Stimulated activated CD4-positive, alpha-beta T cell treated with anti-CD3 and anti-CD28 coated beads, Interleukin-4, amount 100 ng/mL, for 4 hours (primary cell): ENCODE measurements at regions not wholly inside any gene's neighbourhood (a gene's known extent, or its start where the extent isn't known, plus 50 kb on each side); places are given as distances from the start of the nearest gene placed in this dataset.
"Not testable (repeated sequence)": the region's sequence is repeated elsewhere in the genome, so short reads cannot be mapped to it uniquely, and the experiment has no call there.

Experiments used
- DNase-seq, 2 experiments: peaks; one replicate each; pipeline ENCODE4 v3.0.0-alpha.2; 2020

- no peak for DNase-seq
These were observed 288.0 kb upstream of the ERCC4 start for GRCh38 chr16:13631916-13632315.

DNA sequence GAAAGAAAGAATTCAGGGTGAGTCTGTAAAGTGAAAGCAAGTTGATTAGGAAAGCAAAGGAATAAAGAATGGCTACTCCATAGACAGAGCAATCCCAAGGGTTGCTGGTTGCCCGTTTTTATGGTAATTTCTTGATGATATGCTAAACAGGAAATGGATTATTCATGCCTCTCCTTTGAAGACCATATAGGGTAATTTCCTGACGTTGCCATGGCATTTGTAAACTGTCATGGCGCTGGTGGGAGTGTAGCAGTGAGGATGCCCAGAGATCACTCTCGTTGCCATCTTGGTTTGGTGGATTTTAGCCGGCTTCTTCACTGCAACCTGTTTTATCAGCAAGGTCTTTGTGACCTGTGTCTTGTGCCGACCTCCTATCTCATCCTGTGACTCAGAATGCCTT lies 287.4 kb upstream of the ERCC4 start:
- DNase-seq: not testable (repeated sequence)

DNA sequence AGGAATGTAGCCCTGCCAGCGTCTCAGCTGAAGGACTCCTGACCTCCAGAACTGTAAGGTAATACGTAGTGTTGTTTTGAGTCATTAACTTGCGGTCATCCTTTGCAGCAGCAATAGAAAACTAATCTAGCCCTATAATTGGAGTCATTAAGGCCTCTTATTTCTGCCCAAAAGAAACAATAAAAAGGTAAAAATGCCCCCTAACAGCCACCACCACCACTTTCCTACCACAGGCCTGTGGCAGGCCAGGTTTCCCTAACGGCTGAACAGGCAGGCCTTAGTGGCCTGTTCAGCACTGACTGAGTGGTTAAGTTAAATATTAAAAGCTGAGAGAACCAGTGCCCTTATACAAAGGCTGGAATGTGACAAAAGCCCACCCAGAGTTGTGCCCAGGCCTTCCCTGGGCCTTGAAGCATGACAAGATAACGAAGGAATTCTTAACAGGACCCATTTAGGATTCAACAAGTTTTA lies 286.5 kb upstream of the ERCC4 start:
- DNase-seq: no peak

DNA sequence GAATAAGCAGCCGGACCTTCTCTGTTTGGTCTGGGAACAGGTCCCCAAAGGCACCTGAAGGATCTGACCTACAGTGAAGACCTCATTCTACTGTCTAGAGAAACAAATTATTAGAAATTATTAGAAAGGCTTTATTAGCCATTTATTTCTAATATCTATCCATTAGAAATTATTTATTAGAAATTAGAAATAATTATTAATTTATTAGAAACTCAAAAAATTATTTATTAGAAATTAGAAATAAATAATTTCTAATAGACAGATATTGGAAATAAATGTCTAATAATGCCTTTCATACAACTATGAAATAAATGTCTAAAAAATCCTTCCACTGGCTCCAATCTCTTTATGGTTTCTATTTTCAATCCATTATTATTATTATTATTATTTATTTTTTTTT lies 285.7 kb upstream of the ERCC4 start:
- DNase-seq: no peak

GRCh38 chr16:13634959-13635358 lies 285.0 kb upstream of the ERCC4 start:
- DNase-seq: no peak

DNA sequence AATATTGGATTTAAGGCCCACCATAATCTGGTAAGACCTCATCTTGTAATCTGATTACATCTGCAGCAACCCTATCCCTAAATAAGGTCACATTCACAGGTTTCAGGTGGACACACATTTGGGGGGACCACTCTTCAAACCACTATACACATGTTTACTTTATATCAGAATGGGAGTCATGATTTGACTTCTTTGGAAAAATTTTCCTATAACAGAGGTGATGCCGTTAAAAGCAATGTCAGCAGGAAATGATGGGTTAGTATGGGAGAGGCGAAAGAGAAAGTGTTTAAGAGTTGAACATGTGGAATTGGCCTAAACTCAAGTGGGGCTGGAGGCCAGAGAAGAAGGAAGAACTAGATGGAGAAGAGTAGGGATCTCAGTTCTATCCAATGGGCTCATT lies 281.7 kb upstream of the ERCC4 start:
- no peak for DNase-seq

DNA sequence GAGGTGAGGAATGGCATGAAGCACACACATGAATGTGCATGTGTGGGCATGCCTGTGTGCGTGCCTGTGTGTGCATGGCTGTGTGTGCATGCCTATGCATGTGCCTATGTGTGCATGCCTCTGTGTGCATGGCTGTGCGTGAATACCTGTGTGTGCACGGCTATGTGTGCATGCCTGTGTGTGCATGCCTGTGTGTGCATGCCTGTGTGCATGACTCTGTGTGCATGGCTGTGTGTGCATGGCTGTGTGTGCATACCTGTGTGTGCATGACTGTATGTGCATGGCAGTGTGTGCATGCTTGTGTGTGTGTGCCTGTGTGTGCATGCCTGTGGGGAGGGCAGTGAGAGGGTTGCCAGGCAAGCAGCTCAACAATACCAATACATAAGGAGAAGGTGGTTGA lies 276.5 kb upstream of the ERCC4 start:
- DNase-seq: no peak

DNA sequence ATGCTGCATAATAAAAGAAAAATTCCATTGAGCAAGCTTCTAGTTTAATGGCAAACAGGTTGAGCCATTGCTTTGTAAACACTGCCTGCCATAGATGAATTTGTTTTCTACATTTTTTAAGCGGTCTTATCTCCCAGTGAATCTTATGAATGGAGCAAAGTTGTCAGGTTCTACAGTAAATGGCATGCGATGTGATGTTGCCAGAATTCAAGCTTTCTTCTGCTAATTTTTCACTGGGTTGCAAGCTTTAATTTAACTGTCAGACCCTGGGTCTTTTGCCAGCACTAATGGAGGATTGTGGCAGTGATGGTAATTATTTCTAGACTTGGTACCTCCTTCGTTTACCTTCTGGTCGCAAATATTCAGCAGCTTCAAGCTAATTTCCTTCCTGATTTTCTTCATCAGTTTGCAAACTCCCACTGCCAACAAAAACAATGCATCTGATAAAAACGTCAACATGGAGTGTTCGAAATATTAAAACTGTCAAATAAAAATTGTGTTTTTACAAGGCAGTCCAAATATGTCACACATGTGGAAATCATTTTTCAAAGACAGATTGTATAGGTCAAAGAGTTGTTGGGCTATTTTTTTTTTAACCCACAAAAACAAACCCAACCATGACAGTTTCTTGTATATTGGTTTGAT lies 274.2 kb upstream of the ERCC4 start:
- no peak for DNase-seq

DNA sequence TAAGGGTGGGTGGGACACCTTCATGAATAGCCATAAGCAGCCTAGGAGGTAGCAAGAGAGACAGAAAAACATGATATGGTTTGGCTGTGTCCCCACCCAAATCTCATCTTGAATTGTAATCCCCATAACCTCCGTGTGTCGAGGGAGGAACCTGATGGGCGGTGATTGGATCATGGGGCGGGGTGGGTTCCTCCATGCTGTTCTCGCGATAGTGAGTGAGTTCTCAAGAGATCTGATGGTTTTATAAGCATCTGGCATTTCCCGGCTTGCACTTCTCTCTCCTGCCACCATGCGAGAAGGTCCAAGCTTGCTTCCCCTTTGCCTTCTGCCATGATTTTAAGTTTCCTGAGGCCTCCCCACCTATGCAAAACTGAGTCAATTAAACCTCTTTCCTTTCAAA lies 259.1 kb upstream of the ERCC4 start:
- no peak for DNase-seq

- DNase-seq: no peak
These were observed 254.1 kb upstream of the ERCC4 start for GRCh38 chr16:13665876-13666275.

DNA sequence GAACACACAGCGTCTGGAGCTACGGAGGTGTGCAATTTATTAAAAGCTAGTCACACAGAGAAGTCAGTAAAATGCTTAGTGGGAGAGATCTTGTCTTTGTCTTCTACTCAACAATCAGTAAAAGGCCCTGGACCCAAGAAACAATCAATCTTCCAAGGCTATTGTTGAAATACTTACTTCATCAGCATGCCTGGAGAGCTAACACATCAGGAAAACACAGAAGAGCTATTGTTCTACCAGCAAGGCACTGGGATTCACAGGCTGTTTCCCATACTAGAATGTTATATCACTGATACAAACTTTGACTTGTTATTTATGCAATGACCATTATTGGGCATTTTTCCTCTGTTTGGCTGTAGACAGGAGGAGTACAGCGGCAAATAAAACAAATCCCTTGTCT lies 247.8 kb upstream of the ERCC4 start:
- no peak for DNase-seq

GRCh38 chr16:13680021-13680889 lies 239.7 kb upstream of the ERCC4 start:
- DNase-seq: no peak

DNA sequence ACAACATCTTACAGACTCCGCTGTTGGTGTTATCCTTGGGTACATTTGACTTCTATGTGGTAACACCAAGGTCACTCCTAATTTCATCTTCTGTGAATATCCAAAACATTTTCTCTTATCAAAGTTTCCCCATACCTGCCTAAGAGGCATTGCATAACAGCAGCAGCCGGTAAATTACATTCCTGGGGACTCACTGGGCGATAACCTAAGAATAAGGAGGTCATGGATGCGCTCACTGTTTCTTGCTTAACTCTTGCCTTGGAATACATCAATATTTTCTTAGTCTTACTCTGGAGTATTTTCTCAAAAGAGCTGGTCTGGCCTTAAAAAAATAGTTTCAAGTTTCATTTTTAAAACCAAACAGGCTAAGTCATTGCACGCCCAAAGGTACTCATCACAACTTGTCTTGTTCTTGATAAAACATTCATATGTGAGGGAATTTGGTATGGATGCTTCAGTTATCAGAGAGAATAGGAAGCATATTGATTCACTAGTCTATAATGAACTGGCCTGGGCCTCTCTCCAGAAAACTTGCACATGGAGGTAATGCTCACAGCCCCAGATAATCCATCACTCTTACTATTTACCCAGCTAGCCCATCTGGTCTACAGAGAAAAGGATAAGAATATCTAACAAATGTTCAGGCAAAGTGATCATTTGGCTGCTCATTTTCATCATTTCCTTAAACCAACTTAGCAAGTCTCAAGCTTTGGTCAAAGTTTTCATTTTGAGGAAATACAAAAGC lies 235.0 kb upstream of the ERCC4 start:
- no peak for DNase-seq

GRCh38 chr16:13696017-13696416 lies 223.9 kb upstream of the ERCC4 start:
- no peak for DNase-seq

- no peak for DNase-seq
These were observed 222.9 kb upstream of the ERCC4 start for GRCh38 chr16:13697013-13697412.

GRCh38 chr16:13697568-13697967 lies 222.4 kb upstream of the ERCC4 start:
- no peak for DNase-seq

- DNase-seq: no peak
These were observed 217.3 kb upstream of the ERCC4 start for GRCh38 chr16:13702614-13703013.

GRCh38 chr16:13708347-13709120 lies 211.4 kb upstream of the ERCC4 start:
- DNase-seq: no peak

GRCh38 chr16:13718748-13719147 lies 201.2 kb upstream of the ERCC4 start:
- no peak for DNase-seq

- no peak for DNase-seq
These were observed 192.0 kb upstream of the ERCC4 start for GRCh38 chr16:13727943-13728342.

DNA sequence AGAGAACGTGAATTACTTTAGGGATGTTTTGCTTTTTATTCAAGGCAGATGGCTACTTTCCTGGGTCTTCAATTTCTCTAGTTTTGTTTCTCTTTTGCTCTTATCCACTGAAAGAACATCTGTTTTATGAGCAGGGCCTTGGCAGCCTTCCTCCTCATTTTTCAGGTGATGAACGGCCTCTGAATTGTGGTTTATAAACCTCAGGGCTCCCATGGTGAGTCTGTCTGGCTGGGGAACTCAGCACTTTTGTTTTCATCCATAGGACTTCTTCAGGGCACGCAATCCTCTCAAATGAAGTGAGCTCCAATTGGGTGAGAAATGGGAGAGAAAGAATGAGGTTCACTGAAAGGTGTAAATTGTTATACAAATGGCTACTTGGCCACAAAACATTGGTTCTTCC lies 186.4 kb upstream of the ERCC4 start:
- DNase-seq: no peak

DNA sequence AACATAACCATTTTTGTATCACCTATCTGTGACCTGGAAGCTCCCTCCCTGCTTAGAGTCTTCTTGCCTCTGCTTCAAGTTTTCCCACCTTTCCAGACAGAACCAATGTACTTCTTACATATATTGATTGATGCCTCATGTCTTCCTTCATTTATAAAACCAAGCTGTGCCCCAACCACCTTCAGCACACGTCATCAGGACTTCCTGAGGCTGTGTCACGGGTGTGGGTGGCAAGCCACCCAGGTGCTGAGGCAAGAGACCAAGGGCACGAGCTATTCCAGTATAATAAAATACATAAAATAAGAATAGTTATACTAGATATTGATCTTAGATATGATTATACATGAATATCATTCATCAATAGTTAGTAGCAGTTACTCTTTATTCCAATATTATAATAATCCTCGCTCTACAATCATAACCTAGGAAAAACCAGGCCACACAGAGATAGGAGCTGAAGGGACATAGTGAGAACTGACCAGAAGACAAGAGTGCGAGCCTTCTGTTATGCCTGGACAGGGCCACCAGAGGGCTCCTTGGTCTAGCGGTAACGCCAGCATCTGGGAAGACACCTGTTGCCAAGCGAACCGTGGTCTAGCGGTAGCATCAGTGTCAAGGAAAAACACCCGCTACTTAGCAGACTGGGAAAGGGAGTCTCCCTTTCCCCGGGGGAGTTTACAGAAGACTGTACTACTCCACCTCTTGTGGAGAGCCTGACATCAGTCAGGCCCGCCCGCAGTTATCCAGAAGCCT lies 180.2 kb upstream of the ERCC4 start:
- not testable (repeated sequence) for DNase-seq
